Dendritic cell treated with granulocyte-macrophage colony-stimulating factor and Interleukin-4, amounts not matched to agents 40 ng/mL and 50 ng/mL, for 4 days (primary cell): ENCODE measurements at regions not wholly inside any gene's neighbourhood (a gene's known extent, or its start where the extent isn't known, plus 50 kb on each side); places are given as distances from the start of the nearest gene placed in this dataset.
"Not testable (repeated sequence)": the region's sequence is repeated elsewhere in the genome, so short reads cannot be mapped to it uniquely, and the experiment has no call there.

ENCODE experiments used
- H3K27ac Mint-ChIP-seq: one replicate; pipeline ENCODE4 v1.8.0; 2022; ENCODE audit warnings: mild to moderate bottlenecking, mixed read lengths
- H3K27me3 Mint-ChIP-seq: one replicate; pipeline ENCODE4 v1.8.0; 2022; ENCODE audit warnings: mild to moderate bottlenecking, mixed read lengths
- H3K36me3 Mint-ChIP-seq: one replicate; pipeline ENCODE4 v1.8.0; 2022; ENCODE audit warnings: low read depth, mixed read lengths
- H3K4me1 Mint-ChIP-seq: one replicate; pipeline ENCODE4 v1.8.0; 2022; ENCODE audit warnings: low read depth, mixed read lengths
- H3K4me3 Mint-ChIP-seq: one replicate; pipeline ENCODE4 v1.8.0; 2022; ENCODE audit warnings: mild to moderate bottlenecking, moderate library complexity, mixed read lengths
- H3K9me3 Mint-ChIP-seq: one replicate; pipeline ENCODE4 v1.8.0; 2022; ENCODE audit warnings: mixed read lengths
- intact Hi-C: fragments of 100-400 bp; cut with micrococcal nuclease; formaldehyde crosslinking; loops from one replicate; pipeline ENCODE4 v1.15.0; 2022

DNA sequence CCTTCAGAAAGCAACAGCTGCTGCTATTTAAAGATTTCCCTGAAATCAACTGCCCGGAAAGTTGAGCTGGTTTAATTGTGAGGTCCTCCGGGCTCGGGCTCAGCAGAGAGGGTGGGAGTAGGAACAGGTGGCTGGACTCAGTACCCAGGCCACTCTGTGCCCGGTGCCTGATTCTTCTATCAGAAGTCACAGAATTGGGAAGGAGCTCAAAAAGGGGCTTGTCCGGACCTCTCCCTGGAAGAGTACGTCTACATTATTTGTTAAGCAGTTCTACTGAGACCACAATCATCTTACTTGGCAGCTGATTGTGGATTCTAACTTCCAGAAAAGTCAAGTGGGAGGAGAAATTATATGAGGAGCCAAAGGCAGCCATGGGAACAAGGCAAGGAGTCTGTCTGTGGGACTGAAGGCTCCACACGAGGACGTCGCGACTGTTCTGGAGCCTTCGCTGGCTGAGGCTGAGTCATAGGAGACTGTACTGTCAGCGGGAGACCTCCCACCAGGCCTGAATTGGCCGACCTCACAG lies 91.7 kb upstream of the ANKRD10 start:
- Mint-ChIP-seq H3K9me3 (peaks cover 12% of the 10 kb centered on the region), H3K4me3 (no peak overlapping the region), H3K27ac (no peak overlapping the region), H3K36me3 (no peaks in the 10 kb centered on the region), H3K4me1 (peaks cover 1% of the 10 kb centered on the region), H3K27me3 (peaks cover 5% of the 10 kb centered on the region)
- intact Hi-C loops: no loop called here

GRCh38 chr13:111005808-111006505 lies 91.1 kb upstream of the ANKRD10 start:
- Mint-ChIP-seq H3K27ac (no peak overlapping the region), H3K9me3 (peaks cover 9% of the 10 kb centered on the region), H3K4me1 (no peaks in the 10 kb centered on the region), H3K36me3 (no peaks in the 10 kb centered on the region), H3K27me3 (peaks cover 5% of the 10 kb centered on the region), H3K4me3 (no peak overlapping the region)
- intact Hi-C loops: no loop called here

- H3K9me3 Mint-ChIP-seq: peaks cover 9% of the 10 kb centered on the region
- H3K36me3 Mint-ChIP-seq: no peaks in the 10 kb centered on the region
- no peak overlapping the region for H3K27ac Mint-ChIP-seq
- intact Hi-C loops: no loop called here
- H3K27me3 Mint-ChIP-seq: peaks cover 3% of the 10 kb centered on the region
- no peak overlapping the region for H3K4me3 Mint-ChIP-seq
- H3K4me1 Mint-ChIP-seq: no peaks in the 10 kb centered on the region
Measured at GRCh38 chr13:111005364-111005763, 90.5 kb upstream of the ANKRD10 start.

- intact Hi-C loops: no loop called here
- no peak overlapping the region for H3K4me3 Mint-ChIP-seq
Measured at GRCh38 chr13:111004444-111004843, 89.6 kb upstream of the ANKRD10 start.

GRCh38 chr13:111001636-111002035 lies 86.8 kb upstream of the ANKRD10 start:
- H3K36me3 Mint-ChIP-seq: no peaks in the 10 kb centered on the region
- no peaks in the 10 kb centered on the region for H3K4me1 Mint-ChIP-seq
- peaks cover 17% of the 10 kb centered on the region for H3K27me3 Mint-ChIP-seq
- H3K9me3 Mint-ChIP-seq: peaks cover under 1% of the 10 kb centered on the region
- intact Hi-C loops: no loop called here
- no peak overlapping the region for H3K4me3 Mint-ChIP-seq
- H3K27ac Mint-ChIP-seq: no peak overlapping the region

More at GRCh38 chr13:111004444-111004843, 89.6 kb upstream of the ANKRD10 start:
- H3K36me3 Mint-ChIP-seq: no peaks in the 10 kb centered on the region
- H3K27ac Mint-ChIP-seq: no peak overlapping the region
- H3K9me3 Mint-ChIP-seq: peaks cover 9% of the 10 kb centered on the region
- no peaks in the 10 kb centered on the region for H3K4me1 Mint-ChIP-seq
- peaks cover 8% of the 10 kb centered on the region for H3K27me3 Mint-ChIP-seq

GRCh38 chr13:110993788-110994187 lies 78.9 kb upstream of the ANKRD10 start:
- no peaks in the 10 kb centered on the region for H3K4me1 Mint-ChIP-seq
- no peak overlapping the region for H3K27ac Mint-ChIP-seq
- H3K36me3 Mint-ChIP-seq: no peaks in the 10 kb centered on the region
- peaks cover 26% of the 10 kb centered on the region for H3K27me3 Mint-ChIP-seq
- H3K9me3 Mint-ChIP-seq: no peaks in the 10 kb centered on the region
- H3K4me3 Mint-ChIP-seq: no peak overlapping the region
- intact Hi-C loops: no loop called here

- H3K4me3 Mint-ChIP-seq: no peak overlapping the region
- H3K9me3 Mint-ChIP-seq: no peaks in the 10 kb centered on the region
- no peaks in the 10 kb centered on the region for H3K4me1 Mint-ChIP-seq
- no peak overlapping the region for H3K27ac Mint-ChIP-seq
- peaks cover 19% of the 10 kb centered on the region for H3K27me3 Mint-ChIP-seq
- no peaks in the 10 kb centered on the region for H3K36me3 Mint-ChIP-seq
- intact Hi-C loops: no loop called here
Measured at GRCh38 chr13:110991991-110992508, 77.2 kb upstream of the ANKRD10 start.

- Mint-ChIP-seq H3K4me1 (no peaks in the 10 kb centered on the region), H3K4me3 (no peak overlapping the region), H3K27me3 (peaks cover 11% of the 10 kb centered on the region), H3K36me3 (no peaks in the 10 kb centered on the region), H3K27ac (no peak overlapping the region), H3K9me3 (no peaks in the 10 kb centered on the region)
- intact Hi-C loops: no loop called here
Measured at GRCh38 chr13:110989331-110989730, 74.5 kb upstream of the ANKRD10 start.

DNA sequence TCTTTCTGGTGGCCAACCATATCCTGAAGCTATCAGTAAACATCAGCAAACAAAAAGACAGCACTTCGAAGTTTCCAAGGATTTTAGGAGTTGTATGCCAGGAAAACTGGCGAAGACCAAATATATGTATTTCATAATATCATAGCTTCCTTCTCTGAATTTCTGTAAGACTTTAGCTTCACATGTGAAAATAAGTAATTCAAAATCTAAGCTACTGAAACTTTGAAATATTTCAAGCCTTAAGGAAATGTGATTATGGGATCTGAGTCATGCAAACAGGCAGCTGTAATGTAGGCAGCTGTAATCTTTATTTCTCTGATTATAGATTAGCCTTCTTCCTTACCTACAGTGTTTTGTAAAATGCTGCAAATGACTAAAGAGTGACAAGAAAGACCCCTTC lies 70.7 kb upstream of the ANKRD10 start:
- Mint-ChIP-seq H3K4me1 (no peaks in the 10 kb centered on the region), H3K27ac (no peak overlapping the region), H3K27me3 (peaks cover 12% of the 10 kb centered on the region), H3K9me3 (no peaks in the 10 kb centered on the region), H3K36me3 (no peaks in the 10 kb centered on the region), H3K4me3 (no peak overlapping the region)
- intact Hi-C loops: no loop called here

DNA sequence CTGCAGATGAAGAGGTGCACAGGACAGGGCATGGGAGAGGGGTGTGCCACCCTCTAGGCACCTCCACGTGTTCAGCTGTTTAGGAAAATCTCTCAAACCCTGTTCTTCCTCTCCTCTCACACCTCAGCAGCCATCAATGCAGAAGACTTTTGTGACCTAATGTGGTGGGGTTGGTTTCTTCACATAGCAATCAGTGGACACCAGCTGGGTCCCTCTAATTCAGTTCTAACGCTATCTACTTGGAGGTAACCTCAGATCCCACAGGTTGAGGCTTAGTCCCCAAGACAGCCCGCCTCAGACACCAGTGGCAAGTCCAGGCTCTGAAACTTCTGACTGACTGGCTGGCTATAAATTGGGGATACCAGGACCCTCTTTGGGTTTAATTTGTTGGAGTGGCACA lies 69.9 kb upstream of the ANKRD10 start:
- Mint-ChIP-seq H3K27ac (no peak overlapping the region), H3K4me3 (no peak overlapping the region), H3K9me3 (no peaks in the 10 kb centered on the region), H3K4me1 (no peaks in the 10 kb centered on the region), H3K36me3 (no peaks in the 10 kb centered on the region), H3K27me3 (peaks cover 12% of the 10 kb centered on the region)
- intact Hi-C loops: no loop called here

GRCh38 chr13:110984381-110984780 lies 69.5 kb upstream of the ANKRD10 start:
- Mint-ChIP-seq H3K9me3 (peaks cover 3% of the 10 kb centered on the region), H3K36me3 (no peaks in the 10 kb centered on the region), H3K4me1 (no peaks in the 10 kb centered on the region), H3K27me3 (peaks cover 10% of the 10 kb centered on the region), H3K27ac (no peak overlapping the region), H3K4me3 (no peak overlapping the region)
- intact Hi-C loops: no loop called here

DNA sequence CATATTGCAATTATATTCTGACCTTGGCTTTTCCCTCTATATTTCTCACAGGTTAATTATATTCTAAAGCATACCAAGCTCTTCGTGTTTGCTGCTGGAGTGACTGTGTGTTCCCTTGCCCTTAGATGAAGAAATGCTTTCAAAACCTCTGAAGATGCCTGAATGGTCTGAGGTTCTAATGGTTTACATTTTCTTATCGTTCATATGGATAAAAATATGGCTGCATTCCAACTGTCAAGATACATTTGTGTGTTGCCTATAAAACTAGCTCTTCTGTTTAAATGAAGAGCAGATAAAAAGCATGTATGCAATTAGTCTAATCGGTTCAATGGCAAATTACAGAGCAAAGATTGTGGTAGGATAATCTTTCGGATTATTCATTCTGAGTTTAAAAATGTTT lies 68.4 kb upstream of the ANKRD10 start:
- no peak overlapping the region for H3K27ac Mint-ChIP-seq
- H3K9me3 Mint-ChIP-seq: peaks cover 8% of the 10 kb centered on the region
- H3K27me3 Mint-ChIP-seq: peaks cover 10% of the 10 kb centered on the region
- intact Hi-C loops: no loop called here
- H3K4me3 Mint-ChIP-seq: no peak overlapping the region
- H3K36me3 Mint-ChIP-seq: no peaks in the 10 kb centered on the region
- no peaks in the 10 kb centered on the region for H3K4me1 Mint-ChIP-seq

- intact Hi-C loops: no loop called here
- Mint-ChIP-seq H3K9me3 (peaks cover 8% of the 10 kb centered on the region), H3K36me3 (no peaks in the 10 kb centered on the region), H3K4me3 (no peak overlapping the region), H3K27me3 (peaks cover 9% of the 10 kb centered on the region), H3K4me1 (no peaks in the 10 kb centered on the region), H3K27ac (no peak overlapping the region)
Measured at GRCh38 chr13:110981379-110981778, 66.5 kb upstream of the ANKRD10 start.

GRCh38 chr13:110980921-110981320 lies 66.1 kb upstream of the ANKRD10 start:
- H3K27me3 Mint-ChIP-seq: peaks cover 9% of the 10 kb centered on the region

DNA sequence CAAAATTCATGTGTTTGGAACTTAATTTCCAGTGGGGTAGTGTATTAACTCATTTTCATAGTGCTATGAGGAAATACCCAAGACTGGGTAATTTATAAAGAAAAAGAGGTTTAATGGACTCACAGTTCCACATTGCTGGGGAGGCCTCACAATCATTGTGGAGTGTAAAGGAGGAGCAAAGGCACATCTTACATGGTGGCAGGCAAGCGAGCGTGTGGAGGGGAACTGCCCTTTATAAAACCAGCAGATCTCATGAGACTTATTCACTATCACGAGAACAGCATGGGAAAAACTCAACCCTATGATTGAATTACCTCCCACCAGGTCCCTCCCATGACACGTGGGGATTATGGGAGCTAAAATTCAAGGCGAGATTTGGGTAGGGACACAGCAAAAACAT lies 64.3 kb upstream of the ANKRD10 start:
- intact Hi-C loops, H3K9me3 Mint-ChIP-seq, H3K4me3 Mint-ChIP-seq, H3K4me1 Mint-ChIP-seq, H3K36me3 Mint-ChIP-seq, H3K27me3 Mint-ChIP-seq, H3K27ac Mint-ChIP-seq: not testable (repeated sequence)

More at GRCh38 chr13:110980921-110981320, 66.1 kb upstream of the ANKRD10 start:
- Mint-ChIP-seq H3K4me3 (no peak overlapping the region), H3K27ac (no peak overlapping the region), H3K36me3 (no peaks in the 10 kb centered on the region), H3K9me3 (peaks cover 8% of the 10 kb centered on the region), H3K4me1 (no peaks in the 10 kb centered on the region)
- intact Hi-C loops: no loop called here
